Stimulated activated CD4-positive, alpha-beta T cell treated with anti-CD3 and anti-CD28 coated beads, Interleukin-2, amount 100 ng/mL, for 48 hours (primary cell): ENCODE measurements at regions not wholly inside any gene's neighbourhood (a gene's known extent, or its start where the extent isn't known, plus 50 kb on each side); places are given as distances from the start of the nearest gene placed in this dataset.

Source experiments
- DNase-seq, 2 donors: peaks; one replicate each; pipeline ENCODE4 v3.0.0-alpha.2; 2020

DNA sequence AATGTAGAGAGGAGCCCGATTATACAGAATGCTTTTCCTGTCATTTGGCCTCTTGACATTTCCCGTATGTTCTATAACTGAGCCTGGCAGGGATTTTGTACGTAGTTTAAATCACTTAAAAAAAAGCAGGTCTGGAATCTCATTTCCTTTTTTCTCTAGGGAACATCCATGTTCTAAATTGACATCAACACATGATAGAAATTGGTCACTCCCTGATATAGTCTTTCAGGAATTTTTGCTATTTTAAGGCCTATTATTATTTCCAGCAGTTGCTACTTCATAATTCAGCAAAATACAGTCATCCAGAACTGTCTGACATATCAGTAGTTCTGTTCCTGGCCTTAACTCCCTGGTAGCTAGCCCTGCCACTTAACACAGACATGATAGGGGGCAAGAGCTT is 565.7 kb upstream of the ZEB2 start:
- no peak for DNase-seq

DNA sequence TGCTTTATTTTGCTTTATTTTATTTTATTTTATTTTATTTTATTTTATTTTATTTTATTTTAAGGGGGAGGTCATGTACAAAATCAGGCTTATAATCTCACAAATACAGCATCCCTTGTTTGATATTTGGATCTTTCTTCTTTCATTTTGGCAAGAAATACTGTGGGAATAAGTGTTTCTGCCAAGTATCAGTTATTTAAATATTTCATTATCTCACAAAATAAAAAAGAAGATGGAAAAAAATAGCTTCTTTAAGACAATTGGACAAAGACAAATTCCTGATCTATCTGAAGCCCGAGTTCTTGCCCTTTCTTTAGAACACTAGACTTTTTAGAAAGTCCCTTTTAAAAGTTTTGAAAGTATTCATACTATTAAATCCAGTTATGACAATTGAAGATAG is 560.5 kb upstream of the ZEB2 start:
- no peak for DNase-seq

DNA sequence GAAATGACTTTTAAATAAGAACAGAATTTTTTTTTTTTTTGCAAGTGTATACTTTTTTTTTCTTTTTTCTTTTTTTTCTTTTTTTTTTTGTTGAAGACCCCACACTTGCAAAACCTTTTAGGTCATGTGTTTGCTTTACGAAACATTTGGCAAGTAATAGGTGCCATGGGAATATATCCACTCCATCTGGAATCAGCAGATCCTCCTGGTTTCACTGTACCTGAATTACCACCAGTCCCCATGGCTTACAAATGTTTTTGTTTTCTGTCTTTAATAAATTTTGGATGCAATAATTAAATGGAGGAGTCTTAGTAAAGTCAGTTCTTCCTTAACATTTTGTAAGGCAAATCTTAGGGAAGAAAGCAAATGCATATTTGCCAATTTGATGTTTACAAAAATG is 559.7 kb upstream of the ZEB2 start:
- no peak for DNase-seq

DNA sequence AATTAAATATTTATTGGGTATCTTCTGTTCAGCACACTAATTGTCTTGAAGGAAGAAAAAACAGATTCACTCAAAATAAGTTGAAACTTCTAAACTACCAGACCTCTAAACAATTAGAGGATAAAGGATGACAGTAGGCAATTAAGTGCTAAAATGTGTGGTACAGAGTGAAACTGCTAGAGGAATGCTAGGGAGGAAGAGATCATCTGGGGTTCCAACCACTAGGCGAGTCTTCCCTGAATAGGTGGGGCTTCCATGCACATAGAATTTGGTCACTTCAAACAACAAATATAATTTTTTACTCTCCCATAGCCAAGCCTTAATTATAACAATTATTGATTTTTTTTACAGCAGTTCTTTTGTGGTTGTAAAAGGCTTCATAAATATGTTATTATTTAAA is 559.0 kb upstream of the ZEB2 start:
- no peak for DNase-seq

DNA sequence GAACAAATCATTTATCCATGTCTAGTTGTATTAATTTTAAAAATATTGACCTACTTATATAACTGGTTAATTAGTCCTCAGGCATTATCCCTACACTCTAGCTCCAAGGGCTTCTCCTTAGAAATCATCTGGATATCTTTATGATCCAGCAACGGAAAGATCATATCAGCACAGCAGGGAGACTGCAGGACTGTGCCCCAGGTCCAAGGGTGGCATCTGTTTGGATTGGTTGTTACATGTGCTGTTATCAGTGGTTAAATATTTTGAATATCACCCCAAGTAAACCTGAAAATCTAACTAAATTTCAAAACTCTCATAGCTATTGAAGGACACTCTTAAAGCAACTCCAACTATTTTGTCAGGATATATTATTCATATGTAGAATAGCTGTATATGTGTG is 556.2 kb upstream of the ZEB2 start:
- DNase-seq: no peak

DNA sequence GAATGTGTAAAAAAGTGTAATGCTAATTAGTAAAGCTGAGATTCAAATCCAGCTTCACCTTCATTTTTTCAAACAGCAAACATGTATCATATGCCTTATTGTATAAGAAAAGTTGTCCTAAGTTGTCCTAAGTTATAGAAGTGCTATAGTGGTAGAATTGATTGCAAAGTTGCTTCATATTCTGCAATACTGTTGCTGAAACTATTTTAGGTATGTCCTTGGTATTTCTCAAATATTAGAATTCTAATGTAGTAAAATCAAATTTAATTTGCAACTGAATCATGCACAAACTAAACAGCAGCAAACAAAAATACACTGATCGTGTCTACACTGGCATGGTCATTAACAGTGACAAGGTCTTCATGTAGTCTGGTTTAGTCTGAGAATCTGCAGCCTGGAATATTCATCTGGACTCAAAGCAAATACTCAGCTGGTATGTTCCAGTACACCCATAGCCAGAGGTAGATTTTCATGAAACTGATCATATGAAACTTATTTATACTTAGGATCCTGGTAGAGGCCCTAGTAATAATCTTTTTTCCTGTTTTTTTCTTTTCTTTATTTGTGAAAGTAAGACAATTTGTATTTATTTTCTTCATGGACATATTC is 555.6 kb upstream of the ZEB2 start:
- no peak for DNase-seq

DNA sequence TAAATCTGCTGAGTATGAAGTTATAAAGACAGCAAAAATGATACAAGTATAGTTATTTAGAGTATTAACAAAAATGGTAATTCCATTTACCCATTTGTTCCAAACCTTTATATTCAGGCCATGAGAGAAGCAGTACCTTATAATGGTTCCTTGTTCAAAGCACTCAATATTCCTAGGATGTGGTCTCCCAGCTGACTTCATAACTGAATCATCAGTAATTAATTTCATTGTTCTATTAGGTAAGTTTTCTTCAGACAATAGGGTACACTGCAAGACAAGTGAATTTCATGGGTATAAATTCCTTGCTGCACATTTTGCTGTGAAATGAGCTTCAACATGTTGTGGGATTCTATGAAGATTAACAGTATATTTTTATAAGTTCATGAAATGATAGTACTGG is 550.8 kb upstream of the ZEB2 start:
- no peak for DNase-seq

DNA sequence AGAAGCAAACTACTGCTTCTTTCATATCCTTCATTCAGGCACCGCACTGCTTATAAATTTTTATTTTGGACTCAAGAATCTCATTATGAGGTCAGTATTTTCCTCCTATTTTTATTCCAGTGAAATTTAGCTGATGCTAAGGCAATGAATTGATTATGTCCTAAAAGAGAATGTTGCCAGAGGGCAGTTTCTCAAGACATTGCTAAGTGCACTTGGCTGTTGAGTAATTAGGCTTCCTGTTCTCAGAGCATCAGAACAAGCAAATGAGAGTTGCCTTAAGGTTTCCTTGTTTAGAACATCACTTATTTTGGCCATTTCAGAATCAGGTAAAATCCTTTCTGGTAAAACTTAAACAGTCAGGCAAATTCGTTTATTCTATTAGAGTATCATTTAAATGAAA is 548.6 kb upstream of the ZEB2 start:
- DNase-seq: no peak

DNA sequence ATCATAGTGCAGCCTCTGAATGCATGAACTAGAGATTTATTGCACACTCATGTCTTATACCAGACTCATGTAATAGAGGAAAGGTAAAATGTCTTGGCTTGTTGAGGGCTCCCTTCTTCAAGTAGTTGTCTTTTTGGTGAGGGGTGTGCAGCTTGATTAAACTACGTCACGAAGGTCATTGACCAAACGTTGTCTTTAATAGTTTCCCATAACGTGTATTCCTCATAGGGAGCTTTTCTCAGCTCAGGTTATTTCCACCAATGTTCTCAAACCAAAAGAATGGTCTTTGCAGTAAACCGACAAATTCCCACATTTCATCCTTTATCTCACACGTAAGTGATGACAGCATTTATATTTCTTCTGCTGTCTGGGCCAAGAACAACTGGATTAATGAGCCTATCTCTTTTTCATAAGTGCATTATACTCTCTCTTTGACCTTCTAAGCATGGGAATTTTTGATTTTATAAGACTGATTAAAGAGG is 547.7 kb upstream of the ZEB2 start:
- DNase-seq: no peak

DNA sequence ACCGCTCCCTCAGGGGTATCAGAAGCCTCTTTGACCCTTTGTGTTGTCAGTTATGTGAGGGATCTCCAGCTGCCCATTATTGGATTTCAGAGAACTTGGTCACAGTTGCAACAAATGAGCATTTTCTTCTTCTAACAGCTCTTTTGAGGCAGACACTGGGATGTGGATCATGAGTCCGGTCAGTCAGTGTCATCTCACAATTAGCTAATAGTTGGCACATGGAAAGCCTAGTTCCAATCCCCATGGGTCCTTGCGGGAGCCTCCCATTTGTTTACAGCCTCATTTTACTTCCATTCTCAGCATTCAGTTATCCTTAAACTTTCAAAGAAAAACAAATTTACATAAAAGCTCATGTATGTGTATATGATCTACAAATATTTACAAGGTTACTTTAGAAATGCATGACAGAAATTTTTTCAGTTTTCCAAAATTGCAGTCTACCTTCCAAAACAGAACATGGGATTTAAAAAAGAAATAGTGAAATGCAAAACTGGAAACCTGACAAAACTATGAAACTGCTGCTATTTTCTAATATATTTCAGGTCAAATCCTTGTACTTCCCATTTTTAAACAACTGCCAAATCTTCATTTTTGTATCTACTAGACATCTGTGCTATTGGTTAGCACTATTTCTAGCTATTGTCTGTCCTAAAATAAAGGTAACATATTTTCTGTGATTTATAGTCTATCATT is 547.1 kb upstream of the ZEB2 start:
- DNase-seq: no peak

DNA sequence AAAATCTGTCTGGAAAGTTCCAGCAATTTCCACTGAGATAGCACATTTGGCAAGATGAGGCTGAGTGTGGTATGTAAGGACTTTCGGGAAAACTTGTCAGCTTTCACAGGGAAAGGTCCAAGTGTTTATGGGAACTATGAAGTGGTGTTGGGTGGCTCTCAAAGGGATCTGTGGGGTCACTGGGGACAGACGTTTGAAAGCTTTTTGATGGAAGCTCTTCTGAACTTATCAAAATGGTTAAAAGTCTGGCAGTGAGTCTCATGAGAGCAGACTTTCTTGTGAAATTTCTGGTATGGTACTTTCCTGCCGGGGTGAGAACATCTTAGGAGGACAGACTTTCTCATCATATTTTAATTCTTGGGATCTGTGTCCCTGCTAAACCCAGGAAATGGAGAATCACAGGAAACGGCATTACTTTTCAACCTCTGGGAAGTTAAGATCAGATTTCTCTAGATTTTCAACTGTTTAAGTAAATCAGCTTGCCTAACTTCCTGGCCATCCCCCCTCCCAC is 546.3 kb upstream of the ZEB2 start:
- no peak for DNase-seq

DNA sequence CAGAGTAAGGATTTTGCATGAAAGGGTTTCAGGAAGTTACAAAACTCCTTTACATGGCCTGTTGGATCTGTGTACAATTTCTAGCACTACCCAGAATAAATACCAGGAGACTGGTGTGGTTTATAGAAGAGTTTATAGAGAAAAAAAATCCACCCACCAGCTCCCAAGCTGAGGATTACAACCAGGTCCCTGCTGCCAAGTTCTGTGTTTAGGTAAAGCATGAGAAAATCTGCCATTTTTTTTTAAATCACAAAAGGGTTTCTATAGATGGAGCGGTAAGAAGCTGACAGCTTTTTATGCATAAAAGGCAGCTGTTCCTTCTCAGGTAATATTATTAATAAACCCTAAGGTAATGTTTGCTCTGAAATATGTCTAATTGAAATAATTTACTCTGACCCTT is 545.4 kb upstream of the ZEB2 start:
- DNase-seq: no peak

DNA sequence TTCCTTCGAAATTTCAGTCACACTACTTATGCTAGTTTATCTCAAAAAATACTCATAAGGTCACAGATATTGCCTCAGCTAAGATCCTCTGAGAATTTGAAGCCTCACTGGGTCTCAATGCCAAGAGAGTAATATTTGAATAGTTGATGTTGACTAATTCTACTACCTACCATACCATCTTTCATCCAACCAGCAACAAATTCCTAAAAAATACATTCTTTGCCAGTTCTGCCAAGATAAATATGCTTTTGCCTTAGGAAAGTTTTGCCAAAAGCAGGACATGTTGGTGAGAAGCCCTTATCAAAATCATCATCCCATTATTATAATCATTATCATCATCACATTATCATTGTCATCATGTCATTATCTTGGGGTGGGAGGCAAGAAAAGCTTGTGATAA is 544.6 kb upstream of the ZEB2 start:
- DNase-seq: no peak

DNA sequence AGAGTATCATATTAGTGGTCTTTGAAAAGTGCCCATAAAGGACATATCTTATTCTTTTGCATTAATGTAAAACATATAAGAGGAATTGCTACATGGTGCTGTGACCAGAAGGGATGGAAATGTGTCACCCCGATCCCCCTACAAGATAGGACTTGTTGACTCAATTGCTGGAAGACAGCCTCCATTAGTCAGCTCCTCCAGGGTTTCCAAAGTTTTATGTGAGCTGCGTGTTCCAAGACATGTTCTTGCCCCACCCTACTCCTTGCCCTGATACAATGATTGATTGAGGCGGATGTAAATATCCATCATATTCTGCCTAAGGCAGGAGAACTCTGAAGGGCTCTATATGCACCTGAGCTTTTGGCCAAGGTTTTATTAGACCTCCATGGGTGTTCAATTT is 541.0 kb upstream of the ZEB2 start:
- no peak for DNase-seq

DNA sequence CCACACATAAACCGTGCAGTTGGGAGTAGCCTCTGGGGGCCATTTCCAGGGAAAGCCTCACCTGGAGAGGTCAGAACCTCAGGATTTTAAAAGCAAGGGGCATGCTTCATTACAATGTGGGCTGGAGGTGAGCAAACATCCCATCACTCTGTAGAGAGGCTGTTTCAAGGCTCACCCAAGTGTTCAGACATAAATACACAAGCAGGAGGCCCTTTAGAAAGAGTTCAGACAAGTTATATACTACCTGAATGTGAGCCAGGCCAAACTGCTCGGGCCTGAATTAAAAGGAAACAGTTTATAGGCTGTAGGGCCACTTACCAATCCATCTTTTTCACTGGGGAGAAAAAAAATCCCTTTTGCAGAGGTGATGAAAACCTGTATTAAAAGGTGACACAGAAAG is 540.0 kb upstream of the ZEB2 start:
- DNase-seq: no peak

DNA sequence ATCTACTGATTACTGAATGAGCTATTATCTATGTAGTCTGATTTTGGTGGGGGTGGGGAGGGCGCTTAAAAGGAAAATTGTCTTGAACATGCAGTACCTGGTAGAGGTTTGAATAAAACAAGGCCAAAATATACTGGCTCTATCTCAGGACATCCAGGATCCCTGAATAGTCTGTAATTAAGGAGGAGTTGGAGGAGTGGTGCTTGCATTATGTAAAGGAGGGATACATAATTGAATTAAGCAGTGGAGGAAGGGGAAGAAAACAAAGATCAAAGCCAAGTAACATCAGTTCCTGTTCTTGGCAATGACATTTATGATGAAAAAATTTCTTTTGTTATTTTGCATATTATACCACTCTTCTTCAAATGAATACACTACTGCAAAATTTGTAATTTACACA is 539.4 kb upstream of the ZEB2 start:
- no peak for DNase-seq

DNA sequence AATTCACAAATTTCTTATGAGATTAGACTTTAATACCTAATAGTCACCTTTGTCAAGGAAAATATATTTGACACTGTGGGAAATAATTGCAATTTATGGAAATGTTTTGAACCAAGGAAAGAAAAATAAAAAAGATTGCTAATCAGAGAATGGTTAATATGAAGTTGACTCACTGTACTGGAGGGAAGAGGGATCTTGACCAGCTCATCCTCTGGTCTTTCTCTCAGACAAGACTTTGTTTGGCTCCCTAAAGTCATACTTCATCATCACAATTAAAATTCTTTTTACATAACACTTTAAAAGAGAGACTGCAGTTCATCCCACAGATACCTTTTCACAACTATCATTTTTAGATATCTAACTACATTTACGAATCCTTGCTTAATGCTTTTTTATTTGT is 538.5 kb upstream of the ZEB2 start:
- no peak for DNase-seq

DNA sequence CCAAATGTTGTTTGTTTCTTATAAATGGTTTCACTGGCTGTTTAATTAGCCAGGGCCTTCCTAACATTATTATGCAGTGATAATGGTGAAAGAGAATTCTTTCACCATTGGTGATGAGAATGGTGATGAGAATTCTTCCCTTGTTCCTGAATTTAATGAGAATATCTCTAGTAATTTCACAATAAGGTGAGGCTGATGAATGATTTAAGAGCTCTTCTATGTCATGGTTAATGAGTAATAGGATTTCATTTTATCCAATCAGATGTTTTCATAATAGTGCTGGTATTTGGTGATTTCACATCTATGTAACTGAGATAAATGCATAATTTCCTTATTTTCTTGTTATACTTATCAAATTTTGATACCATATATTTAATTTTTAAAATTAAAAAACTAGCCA is 535.7 kb upstream of the ZEB2 start:
- DNase-seq: no peak

DNA sequence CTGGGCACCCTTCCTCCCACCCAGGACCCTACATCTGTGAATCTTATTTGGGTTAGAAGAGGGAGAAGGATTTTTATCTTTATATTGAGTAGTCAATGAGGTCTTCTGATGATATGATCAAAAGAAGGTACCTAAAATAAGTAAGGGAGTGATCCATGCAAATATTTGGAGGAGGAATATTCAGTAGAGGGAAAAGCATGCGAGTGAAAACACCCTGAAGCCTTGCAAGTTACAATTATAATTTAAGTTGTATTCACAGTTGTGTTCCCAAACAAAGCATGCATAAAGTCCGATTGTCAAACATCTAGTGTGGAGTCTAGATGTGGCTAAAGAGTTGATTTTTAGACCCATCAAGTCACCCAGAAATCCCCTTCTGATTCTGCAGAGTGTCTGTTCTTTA is 530.2 kb upstream of the ZEB2 start:
- no peak for DNase-seq

DNA sequence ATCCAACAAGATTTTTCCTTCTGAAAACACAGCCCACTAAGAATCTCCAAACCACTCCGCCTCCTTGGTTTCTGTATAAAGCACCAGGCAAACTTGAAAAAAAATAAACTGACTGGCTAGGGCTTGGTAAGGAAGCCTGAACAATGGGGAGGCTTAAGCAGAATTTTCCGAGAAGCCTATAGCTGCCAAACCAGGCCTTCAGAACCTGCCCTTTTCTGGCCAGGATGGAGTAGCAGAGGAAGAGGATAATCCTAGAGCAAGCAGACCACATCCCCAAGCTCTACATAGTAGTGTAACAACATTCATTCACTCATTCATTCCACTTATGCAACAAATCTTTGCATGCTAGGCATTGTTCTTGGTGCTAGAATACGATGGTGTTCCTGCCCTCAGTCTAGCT is 529.6 kb upstream of the ZEB2 start:
- no peak for DNase-seq

DNA sequence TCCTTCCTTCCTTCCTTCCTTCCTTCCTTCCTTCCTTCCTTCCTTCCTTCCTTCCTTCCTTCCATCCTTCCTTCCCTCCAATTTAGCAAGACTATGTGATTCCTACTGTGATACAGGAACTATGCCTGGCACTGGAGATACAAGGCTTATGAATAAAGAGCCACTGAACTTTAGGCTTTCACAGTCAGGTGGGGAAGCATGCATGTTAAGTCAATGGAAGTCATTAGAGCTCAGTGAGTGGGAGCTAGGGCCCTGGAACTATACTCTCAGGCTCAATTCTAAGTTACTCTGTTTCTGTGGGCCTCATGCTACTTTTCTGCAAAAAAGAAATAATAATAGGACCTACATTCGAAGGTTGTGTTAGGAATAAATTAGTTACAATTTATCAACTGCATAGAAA is 527.6 kb upstream of the ZEB2 start:
- no peak for DNase-seq

DNA sequence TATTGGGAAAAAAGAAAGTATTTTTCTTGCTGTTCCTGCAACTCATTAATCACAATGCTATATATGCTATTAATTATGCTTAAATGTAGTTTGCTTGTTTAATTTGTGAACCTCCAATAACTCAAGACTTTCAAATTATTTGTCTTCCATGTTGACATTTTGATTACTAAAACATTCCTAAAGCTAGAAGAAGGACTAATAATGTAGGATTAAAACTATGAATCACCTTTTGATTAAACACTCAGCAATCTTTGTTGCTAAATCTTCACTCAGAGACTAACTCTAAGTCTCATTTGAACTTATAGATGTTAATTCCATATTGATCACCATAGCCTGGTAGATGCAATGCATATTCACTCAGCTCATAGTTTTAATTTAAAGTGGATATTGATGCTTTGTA is 524.6 kb upstream of the ZEB2 start:
- DNase-seq: no peak

DNA sequence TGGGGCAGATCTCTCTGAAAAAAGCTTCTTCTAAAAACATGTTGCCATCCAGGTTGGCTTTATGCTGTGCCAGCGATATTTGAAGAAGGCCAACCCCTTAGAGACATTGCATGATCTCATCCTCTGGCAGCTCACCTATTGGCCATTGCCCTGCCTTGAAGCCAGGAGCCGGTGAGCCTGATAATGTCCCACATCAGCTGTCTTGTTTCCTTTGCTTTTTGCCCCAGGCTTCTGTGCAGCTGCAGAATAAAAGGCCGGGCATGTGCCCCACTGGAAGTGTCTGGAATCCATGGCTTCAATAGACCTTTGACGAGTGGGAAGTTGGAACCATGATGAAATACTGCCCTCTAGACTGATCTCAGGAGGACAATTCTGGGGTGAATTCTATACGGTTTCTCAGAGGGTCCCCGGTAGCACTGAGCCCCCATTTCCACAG is 523.5 kb upstream of the ZEB2 start:
- DNase-seq: no peak

DNA sequence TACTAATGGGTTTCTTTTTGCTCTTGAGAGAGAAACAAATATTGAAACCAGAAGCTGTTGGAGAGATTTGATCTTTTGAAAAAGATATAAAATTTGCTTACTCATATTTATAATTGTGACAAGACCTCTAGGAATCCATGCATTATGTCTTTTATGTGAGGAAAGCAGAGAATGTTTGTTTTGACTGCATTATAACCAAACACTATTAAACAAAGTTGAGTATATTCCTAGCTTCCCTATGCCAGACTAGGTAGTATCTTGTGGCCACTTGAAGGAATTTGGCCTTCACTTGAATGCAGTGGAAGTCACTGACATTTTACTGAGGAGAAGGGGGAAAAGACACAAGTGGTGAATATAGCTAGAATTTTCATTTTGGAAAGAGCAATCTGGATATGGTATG is 521.8 kb upstream of the ZEB2 start:
- DNase-seq: no peak

DNA sequence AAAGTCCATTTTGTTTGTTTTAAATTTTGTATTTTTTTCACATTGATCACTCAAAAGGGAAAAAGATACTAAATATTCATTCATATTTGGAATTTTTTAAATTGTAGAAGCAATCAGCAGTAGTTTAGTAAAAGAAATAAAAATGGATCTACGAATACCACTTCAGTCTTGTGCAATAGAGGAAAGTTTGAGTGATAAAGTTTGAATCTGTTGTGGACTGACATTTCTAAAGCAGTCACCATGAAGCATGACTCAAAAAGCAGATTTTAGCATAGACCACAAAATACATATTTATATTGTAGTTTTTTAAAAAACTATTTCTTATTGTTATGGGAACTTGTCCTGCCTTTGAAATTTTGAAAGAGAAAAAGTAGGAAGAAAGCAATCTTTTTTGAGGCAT is 520.5 kb upstream of the ZEB2 start:
- no peak for DNase-seq
